Activated CD4-positive, alpha-beta T cell treated with anti-CD3 and anti-CD28 coated beads, Interleukin-2, amount 50 U/mL, for 24 hours (primary cell): ENCODE measurements at regions not wholly inside any gene's neighbourhood (a gene's known extent, or its start where the extent isn't known, plus 50 kb on each side); places are given as distances from the start of the nearest gene placed in this dataset.

Experiments used
- DNase-seq, 2 donors: peaks; one replicate each; pipeline ENCODE4 v3.0.0-alpha.2; 2020; ENCODE audit warnings: low read depth in 1 of 2, low spot score in 1 of 2

DNA sequence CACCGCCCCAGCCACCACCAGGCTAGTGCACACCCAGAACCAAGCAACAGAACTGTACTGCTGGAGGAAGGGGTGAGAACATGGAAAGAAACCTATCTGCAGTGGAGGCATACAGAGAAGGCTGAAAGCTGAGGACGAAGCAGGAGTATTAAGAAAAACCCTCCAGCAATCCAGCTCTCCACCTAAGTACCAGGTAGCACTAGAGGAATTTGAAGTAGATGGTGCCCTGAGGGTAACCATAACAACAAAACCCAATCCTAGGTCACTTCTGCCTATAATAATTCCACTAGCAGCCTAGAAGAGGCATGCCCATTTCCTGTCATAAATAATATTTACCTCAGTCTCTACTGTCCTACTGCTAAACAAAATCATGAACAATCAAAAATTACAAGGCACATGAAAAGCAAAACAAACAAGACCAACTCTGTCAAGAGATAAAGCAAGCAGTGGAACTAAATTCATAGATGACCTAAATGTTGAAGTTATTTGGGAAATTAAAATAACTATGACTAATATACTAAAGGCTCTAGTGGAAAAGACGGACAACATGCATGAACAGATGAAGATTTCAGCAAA lies 51.1 kb downstream of the HYCC1 start:
- DNase-seq, result no peak

DNA sequence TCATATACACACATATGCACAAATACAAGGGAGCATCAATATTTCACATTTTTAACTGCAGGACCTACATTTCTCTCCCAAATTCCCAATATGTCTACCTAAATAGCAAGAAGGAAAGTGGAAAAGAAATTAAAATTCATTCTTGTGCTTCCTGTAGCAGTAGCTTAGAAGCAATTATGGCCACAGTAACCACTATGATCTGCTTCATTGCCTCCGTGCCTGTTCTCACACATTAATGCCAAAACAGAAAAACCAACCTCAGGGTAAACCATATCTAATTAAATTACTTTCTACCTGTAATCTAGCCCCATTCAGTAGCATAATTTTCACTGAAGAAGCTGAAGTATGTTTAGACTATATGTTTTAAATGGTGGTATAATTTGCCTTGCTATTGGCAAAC lies 55.2 kb downstream of the HYCC1 start:
- DNase-seq, result no peak

DNA sequence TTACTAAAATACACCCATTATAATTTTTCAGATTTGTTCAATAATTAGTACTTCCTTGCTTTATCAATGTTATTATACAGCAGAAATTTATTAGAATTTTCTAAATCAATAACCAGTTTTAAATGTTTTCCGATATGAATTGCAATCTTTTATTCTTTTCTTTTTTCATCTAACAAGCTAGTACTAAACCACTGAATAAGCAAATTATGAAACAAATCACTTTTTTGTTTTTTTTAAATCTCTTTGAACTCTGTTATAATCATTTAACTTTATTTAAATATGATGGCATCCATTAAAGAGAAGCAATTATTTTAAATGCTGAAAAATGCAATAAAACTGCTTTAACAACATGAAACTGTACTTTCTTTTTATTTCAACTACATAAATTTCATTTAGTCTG lies 59.7 kb downstream of the HYCC1 start:
- no peak for DNase-seq

DNA sequence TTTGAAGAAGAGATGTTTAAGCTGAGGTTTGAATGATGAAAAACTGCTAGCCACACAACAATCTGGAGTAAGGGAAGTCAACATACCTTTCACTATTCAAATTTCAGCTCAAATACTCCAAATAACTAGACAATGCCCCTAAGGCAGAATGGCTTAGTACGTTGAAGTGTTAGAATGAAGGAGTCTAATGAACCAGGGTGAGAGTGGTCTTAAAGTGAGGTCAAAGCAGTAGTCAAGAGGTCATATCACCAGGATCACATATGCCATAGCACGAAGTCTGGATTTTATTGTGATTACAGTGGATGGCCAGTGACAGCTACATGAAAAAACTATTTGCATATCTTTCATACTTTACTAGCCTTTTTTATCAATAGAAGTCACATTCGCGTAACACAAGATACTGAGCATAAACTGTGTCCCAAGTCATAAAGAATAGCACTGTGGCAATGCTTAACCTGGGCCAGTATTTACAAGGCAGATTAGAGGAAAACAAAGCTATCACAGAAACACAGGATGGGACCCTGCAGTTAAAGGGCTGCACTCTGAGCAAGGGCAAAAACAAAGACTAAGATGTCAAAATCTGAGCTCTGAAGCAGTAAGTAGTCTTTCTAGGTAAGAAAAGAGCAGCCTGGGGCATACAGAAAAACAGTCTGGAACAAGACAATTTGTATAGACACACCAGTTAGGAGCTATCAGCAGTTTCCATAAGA lies 61.5 kb downstream of the HYCC1 start:
- DNase-seq, result no peak

DNA sequence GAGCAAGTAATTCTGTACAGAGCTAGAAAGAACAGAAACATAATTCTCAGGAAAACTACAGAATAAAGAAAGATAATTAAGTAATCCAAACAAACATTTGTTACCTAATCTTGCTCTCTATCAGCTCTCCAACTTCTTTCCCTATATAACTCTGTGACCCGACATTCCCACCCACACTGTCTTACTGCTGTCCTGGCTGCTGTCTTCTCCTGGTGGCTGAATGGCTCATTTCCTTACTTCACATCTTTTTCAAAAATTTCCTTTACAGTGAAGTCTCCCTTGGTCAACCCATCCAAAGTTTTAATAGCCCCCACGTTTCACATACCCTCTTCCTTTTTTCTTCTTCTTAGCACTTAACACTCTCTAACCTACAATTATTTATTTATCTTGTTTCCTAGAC lies 64.0 kb downstream of the HYCC1 start:
- no peak for DNase-seq

DNA sequence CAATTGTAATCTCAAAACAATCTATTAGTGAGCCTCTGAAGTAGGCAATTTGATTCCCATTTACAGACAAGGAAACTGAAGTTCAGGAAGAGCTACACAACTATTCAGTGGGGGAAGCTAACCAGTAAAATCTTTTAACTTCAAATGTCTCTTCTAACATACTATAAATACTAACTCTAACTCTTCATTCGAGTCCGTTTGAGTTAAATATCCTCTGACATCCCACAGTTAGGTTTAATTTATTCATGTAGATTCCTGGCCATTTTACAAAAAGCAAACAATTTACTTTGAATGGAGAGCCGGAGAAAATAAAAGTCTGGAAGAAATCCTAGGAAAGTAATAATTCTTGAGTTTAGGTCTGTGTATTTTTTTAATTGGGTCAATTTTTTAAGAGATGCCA lies 64.7 kb downstream of the HYCC1 start:
- DNase-seq, result no peak

DNA sequence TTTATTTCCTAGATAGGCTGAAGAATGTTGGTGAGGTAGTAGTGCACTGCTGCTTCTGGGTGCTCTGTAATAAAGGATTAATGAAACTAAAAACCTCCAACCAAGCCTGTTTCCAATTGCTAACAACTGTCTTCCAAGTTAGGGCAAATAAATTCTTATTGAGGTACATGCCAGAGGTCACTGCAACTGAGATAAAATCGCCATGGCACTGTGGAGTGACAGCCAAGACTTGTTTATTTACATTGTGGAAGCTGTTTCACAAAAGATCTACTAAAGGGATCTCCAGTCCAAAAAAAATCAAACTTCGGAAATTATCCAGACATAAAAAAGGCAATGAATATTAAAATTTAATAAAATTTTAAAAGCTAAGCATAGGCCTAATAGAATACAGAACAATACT lies 65.2 kb downstream of the HYCC1 start:
- DNase-seq, result no peak

DNA sequence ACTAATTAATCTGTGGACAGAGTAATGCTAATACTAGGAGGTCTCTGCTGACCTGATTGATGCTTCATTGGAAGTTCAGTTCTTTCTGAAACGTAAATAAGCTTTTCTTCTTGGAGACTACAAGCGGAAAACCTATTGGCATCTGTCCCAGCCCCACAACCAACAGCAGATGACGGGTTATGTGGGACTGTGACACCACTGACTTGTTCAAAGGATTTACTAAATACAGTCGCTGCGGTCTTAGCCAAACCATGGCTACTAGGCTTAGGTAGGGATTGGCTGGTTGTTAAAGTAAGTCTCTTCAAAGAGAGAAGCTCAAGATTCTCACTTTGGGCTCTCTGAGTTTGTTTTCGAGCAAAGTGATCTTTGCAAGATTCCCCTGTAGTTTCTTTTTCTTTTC lies 68.3 kb downstream of the HYCC1 start:
- DNase-seq, result no peak

DNA sequence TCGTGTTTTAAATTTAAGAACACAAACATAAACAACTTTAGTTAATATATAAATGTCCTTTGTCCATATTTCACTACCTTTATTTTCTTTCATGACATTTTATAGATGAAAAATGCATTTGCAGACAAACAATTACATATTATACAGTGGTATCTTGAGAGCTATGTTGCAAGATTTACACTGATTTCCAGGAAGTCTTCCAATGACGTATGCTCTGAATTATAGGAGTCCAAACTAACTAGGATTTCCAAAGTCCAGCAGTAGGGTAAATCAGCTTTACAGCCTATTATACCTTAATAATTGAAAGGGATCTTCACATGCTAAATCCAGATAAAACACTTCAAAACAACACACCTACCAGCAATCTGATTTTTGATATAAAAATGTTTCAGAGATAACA lies 69.4 kb downstream of the HYCC1 start:
- no peak for DNase-seq

DNA sequence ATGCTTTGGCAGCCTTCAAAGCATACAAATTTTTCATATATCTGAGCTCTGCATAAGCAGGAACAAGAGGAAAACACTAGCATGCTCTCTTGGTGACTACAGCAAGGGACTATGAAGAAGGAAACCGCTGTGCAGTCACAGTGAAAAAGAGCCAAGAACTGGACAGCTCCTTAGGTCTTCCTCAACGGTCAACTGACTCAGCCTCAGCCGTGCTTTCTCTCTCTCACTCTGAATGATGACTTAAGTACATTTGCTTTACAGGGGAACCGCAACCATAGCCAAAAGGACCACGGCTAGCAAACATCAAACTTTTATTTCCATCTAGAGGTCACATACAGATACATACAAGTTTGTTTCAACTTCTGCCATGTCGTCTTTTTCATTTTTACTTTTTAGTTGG lies 69.9 kb downstream of the HYCC1 start:
- no peak for DNase-seq

DNA sequence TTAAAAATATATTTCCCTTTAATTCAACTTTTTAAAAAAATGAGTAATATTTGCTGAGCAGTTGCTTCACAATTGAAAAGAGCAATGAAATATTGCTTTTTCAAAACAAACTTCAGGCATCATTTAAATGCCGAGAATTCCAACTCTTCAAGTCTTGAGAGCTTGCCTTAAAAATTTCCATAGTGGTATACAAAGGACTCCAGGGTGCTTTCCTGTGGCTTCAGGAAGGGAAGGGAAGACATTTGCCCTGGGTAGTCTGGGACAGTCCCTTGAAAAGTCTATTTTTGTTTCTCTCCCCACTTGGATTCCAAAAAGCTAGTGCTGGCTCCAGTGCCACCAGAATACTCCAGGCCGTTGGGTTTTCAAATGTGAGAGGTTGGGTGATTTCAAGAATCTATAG lies 71.7 kb downstream of the HYCC1 start:
- DNase-seq, result no peak

DNA sequence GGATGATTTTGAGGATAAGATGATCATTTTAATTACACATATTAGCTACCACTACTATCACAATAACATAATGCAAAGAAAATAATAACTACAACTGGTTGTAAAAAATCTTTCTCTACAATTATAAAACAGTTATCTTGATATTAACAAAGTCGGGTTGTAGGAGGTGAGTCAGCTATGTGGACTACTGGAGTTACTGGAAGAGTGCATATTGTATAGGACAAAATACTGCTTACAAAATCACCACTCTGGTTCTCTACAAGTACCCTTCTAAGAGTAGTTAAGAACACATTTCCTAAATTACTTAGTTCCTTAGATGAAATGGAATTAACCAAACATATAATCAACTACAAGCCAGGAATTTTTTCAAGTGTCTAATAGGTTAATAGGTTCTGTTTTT lies 74.1 kb downstream of the HYCC1 start:
- no peak for DNase-seq

DNA sequence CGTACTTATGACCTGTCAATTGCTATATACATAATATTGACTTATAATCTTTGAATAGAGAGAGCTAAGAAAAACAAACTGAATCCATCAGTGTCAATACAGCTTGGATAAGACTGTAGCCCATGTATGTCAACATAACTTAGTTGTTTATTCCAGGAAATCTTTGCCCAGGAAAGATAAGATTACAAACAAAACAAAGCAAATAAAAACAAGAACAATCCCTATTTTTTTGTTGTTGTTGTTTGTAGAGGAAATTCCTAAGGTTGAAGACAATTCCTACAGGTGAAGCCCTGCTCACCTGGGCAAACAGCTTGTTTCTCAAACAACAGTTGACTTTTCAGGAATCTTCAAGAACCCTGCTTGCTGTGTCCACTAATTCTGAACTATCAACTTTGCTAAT lies 76.0 kb downstream of the HYCC1 start:
- DNase-seq, result no peak

DNA sequence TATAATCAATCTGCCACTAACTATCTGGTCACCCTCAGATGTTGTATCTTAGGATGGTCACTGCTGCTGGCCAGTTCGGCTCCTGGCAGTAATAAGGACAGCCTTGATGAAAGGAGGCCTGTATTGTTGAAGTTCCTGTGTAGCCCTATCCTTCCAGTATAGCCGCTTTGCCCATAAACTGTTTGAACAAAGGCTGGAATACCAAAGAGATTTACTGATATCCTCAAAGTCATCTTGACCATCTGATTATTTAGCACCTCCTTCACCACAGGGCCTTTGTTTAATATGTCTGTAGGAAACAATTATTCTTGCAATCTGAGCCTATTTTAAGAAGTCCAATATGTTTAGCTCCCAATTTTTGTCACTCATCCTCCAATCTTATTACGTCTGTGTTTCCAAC lies 77.7 kb downstream of the HYCC1 start:
- DNase-seq, result no peak

DNA sequence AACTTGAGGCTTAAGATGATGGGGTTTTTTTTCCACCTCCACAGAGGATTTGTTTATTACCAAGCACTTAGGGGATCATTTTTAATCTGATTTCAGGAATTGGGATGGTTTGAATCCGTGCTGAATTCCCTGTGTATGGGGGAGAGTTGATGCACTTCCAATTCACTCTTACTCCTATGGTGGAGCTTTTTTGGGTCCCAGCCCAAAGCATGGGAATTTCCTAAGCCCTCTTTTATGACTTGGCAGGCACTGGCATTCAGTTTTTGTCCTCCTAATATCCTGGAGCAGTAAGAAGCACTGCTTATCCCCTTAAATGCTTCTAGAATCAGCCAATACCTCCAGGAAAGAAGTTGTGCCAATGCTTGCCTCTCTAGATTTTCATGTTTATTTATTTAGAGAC lies 78.7 kb downstream of the HYCC1 start:
- no peak for DNase-seq

DNA sequence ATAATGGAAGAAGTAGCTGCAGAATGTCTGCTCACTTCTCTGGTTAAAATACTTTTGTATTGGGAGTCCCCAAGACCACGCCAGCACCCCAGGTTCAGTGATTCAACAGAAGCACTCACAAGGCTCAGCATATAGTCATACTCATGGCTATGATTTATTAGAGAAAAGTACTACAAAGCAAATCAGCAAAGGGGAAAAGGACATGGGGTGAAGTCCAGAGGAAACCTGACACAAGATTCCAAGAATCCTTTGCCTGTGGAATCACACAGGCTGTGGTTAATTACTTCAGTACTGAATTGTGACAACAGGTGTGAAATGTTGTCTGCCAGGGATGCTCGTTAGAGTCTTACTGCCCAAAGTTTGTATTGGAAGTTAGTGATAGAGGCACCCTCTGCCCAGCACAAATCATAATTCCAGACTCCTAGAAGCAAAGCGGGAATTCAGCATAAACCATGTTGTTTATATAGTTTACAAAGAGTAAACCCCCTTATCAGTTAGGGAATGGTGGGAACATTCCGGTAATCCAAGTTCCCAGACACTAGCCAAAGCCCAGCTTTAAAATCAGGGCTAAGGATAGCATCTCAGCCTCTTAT lies 79.4 kb downstream of the HYCC1 start:
- DNase-seq, result no peak

DNA sequence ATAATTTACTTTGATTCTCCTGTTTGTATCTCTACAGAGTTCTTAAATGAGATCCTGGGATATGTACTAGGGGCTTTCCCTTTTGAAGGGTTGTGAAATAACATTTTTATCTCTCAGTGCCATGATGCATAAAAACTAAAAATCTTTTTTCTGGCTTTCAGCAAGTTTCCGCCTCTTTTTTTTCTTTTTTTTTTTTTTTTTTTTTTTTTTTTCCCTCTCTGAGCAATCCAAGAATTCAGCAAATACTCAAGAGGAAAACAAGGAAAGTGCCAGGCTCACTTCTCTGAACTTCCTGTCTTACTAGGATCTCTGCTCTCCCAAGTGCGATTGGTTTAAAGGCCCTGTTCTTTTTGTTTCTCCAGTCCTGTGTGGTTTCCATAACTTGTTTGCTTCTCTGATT lies 79.9 kb downstream of the HYCC1 start:
- DNase-seq, result no peak

DNA sequence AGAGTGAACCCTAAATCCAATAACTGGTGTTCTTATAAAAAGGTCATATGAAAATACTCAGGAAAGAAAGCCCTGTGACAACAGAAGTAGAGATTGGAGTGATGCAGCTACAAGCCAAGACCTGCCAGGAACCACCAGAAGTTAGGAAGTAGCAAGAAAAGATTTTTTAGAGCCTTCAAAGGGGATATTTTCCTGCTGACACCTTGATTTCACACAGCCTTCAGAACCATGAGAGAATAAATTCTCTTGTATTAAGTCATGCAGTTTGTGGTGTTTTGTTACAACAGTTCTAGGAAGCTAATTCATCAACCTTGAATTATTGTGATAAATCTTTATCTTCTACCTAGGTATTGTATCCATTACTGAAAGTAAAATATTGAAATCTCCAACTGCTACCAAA lies 81.0 kb downstream of the HYCC1 start:
- DNase-seq, result no peak

DNA sequence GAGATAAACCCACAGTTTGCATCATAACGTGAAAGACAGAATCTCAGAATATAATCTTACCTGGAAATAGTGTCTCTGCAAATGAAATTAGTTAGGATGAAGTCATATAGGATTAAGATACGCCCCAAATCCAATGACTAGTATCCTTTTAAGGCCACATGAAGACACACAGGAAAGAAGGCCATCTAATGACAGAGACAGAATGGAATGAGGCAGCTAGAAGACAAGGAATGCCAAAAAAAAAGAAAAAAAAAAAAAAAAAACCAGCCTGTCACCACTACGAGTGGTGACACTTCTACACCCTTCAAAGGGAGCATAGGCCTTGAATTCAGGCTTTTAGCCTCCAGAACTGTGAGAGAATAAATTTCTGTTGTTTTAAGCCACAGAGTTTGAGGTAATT lies 82.9 kb downstream of the HYCC1 start:
- no peak for DNase-seq

DNA sequence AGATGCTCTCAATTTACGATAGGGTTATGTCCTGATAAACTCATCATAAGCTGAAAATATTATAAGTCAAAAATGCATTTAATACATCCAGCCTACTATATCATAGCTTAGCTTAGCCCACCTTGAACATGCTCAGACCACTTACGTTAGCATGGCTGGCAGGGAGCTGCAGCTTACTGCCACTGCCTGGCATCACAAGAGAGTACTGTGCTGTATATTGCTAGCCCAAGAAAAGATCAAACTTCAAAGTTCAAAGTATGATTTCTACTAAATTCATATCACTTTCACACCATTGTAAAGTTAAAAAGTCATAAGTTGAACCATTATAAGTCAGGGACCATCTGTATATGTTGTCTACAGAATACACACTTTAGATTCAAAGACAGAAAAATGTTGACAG lies 91.6 kb downstream of the HYCC1 start:
- DNase-seq, result no peak

DNA sequence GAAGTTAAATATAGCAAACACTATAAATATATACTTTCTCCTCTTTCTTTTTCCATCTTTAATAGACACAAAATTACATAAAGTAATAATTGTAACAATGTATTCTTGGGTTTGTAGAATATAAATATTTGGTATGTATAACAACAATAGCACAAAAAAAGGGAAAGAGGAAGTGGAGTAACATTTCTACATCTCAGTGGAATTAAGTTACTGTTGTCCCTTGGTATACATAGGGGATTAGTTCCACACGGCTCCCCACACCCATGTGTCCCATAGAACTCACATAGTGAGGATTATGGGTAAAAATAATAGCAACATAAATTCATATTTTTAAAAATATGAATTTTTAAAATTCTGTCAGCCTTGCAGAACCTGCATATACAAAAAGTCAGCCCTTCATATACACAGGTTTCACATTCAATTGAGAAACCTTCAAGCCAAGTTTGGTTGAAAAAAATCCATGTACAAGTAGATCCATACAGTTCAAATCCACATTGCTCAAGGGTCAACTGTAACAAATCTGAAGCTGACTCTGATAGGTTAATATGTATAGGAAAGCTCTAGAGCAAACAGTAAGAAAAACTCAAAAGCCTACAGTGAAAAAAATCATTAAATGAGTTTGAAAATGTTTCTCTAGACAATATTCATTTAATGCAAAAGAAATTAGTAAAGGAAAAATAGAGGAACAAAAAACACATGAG lies 92.4 kb downstream of the HYCC1 start:
- no peak for DNase-seq

DNA sequence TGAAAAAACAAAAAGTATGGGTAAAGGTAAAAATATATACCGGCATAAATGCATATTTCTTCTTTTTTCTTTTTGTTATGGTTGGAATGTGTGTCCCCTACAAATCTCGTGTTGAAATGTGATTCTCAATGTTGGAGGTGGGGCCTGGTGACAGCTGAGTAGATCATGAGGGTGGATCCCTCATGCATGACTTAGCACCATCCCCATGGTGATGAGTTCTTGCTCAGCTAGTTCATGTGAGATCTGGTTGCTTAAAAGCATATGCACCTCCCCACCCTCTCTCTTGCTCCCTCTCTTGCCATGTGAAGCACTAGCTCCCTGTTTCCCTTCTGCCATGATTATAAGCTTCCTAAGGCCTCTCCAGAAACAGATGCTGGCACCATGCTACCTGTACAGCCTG lies 93.3 kb downstream of the HYCC1 start:
- no peak for DNase-seq
